IMR-90 (cell line): ENCODE measurements at regions not wholly inside any gene's neighbourhood (a gene's known extent, or its start where the extent isn't known, plus 50 kb on each side); places are given as distances from the start of the nearest gene placed in this dataset.

Experiments used
- ATAC-seq: fragments of 200-7000 bp; cut with Tn5 transposase; 2 replicates; pipeline ENCODE4 v1.9.1; 2020; ENCODE audit warnings: low read depth, mild to moderate bottlenecking, moderate library complexity
- BruUV-seq: library from RNA; stranded (reverse); fragments of 400-500 nt; replicated peaks from 2 replicates; lab custom pipeline; 2021; lab: Mats Ljungman, UMichigan
- CTCF ChIA-PET: fragments of 300-600 bp; formaldehyde crosslinking; extraction: SDS; loops from one replicate; lab custom pipeline; 2021; ENCODE audit warnings: antibody characterized with exemption; lab: Yijun Ruan, JAX
- POLR2A ChIA-PET: fragments of 300-600 bp; sonication (Branson Sonifier 250); formaldehyde crosslinking; loops from one replicate; lab custom pipeline; 2022; ENCODE audit warnings: antibody characterized with exemption; ENCODE audit not compliant: unreplicated experiment; lab: Charles Lee
- DNase-seq: peaks from one replicate; pipeline ENCODE4 v3.0.0; 2013
- H2AFZ ChIP-seq: replicated peaks from 2 replicates; pipeline ENCODE3; 2013; ENCODE audit warnings: low read length, mild to moderate bottlenecking; ENCODE audit not compliant: poor library complexity
- H2AK5ac ChIP-seq: 2 replicates; pipeline ENCODE4 v1.6.1; 2013; ENCODE audit warnings: low read depth, low read length, inconsistent platforms
- H2AK9ac ChIP-seq: replicated peaks from 2 replicates; pipeline ENCODE3; 2013; ENCODE audit warnings: mild to moderate bottlenecking, low read depth, low read length, moderate library complexity; ENCODE audit not compliant: poor library complexity
- H2BK120ac ChIP-seq: 2 replicates; pipeline ENCODE4 v1.6.1; 2013; ENCODE audit warnings: low read depth, low read length, inconsistent platforms
- H2BK15ac ChIP-seq: 3 replicates; pipeline ENCODE4 v1.6.1; 2013; ENCODE audit warnings: low read depth, low read length, inconsistent platforms
- H2BK20ac ChIP-seq: 2 replicates; pipeline ENCODE4 v1.6.1; 2013; ENCODE audit warnings: low read depth, mild to moderate bottlenecking, inconsistent platforms, low read length, moderate library complexity
- H2BK5ac ChIP-seq: 2 replicates; pipeline ENCODE4 v1.6.1; 2013; ENCODE audit warnings: mild to moderate bottlenecking, low read depth, low read length, inconsistent platforms; ENCODE audit not compliant: poor library complexity, severe bottlenecking
- H3K14ac ChIP-seq: replicated peaks from 2 replicates; pipeline ENCODE4 v1.6.1; 2013; ENCODE audit warnings: low read depth, low read length, inconsistent platforms
- H3K18ac ChIP-seq: 2 replicates; pipeline ENCODE4 v1.6.1; 2013; ENCODE audit warnings: low read depth, low read length, control low read depth
- H3K23ac ChIP-seq: 2 replicates; pipeline ENCODE4 v1.6.1; 2013; ENCODE audit warnings: low read depth, low read length, inconsistent platforms
- H3K27ac ChIP-seq: 2 replicates; pipeline ENCODE4 v1.5.1; 2013; ENCODE audit warnings: mild to moderate bottlenecking, control low read depth, low read length; ENCODE audit not compliant: insufficient read depth
- H3K27me3 ChIP-seq: 2 replicates; pipeline ENCODE4 v1.6.1; 2013; ENCODE audit warnings: low read length; ENCODE audit not compliant: control insufficient read depth, insufficient read depth
- H3K36me3 ChIP-seq: 2 replicates; pipeline ENCODE4 v1.6.1; 2013; ENCODE audit warnings: low read length, mixed read lengths; ENCODE audit not compliant: control insufficient read depth, insufficient read depth
- H3K4ac ChIP-seq: 2 replicates; pipeline ENCODE4 v1.6.1; 2013; ENCODE audit warnings: low read depth, low read length, inconsistent platforms
- H3K4me1 ChIP-seq: 2 replicates; pipeline ENCODE4 v1.6.1; 2013; ENCODE audit warnings: low read length, mixed read lengths; ENCODE audit not compliant: control insufficient read depth, insufficient read depth
- H3K4me2 ChIP-seq: 2 replicates; pipeline ENCODE4 v1.6.1; 2013; ENCODE audit warnings: low read depth, mild to moderate bottlenecking, control low read depth, low read length, moderate library complexity
- H3K4me3 ChIP-seq: 2 replicates; pipeline ENCODE4 v1.5.1; 2013; ENCODE audit warnings: low read depth, mild to moderate bottlenecking, control low read depth, low read length, moderate library complexity; ENCODE audit not compliant: insufficient read depth
- H3K56ac ChIP-seq: 2 replicates; pipeline ENCODE4 v1.6.1; 2013; ENCODE audit warnings: low read length, inconsistent platforms; ENCODE audit not compliant: insufficient read depth; ENCODE audit errors: extremely low read depth
- H3K79me1 ChIP-seq, 2 experiments: 2 replicates each; pipeline ENCODE4 v1.6.1; 2013; ENCODE audit warnings: low read length in 2 of 2, inconsistent platforms in 1 of 2, low read depth in 1 of 2
- H3K9ac ChIP-seq: 2 replicates; pipeline ENCODE4 v1.6.1; 2013; ENCODE audit warnings: low read depth, low read length, control low read depth
- H3K9me1 ChIP-seq: 2 replicates; pipeline ENCODE4 v1.6.1; 2013; ENCODE audit warnings: low read length, inconsistent platforms; ENCODE audit not compliant: insufficient read depth
- H3K9me3 ChIP-seq: 2 replicates; pipeline ENCODE4 v1.6.1; 2013; ENCODE audit warnings: low read length; ENCODE audit not compliant: control insufficient read depth, insufficient read depth
- H4K20me1 ChIP-seq: 2 replicates; pipeline ENCODE4 v1.6.1; 2013; ENCODE audit warnings: low read length, inconsistent platforms; ENCODE audit not compliant: insufficient read depth
- H4K5ac ChIP-seq: 2 replicates; pipeline ENCODE4 v1.6.1; 2013; ENCODE audit warnings: mild to moderate bottlenecking, low read depth, low read length, control low read depth
- H4K8ac ChIP-seq, 2 experiments: 2 replicates each; pipeline ENCODE4 v1.6.1; 2013; ENCODE audit warnings: low read depth in 2 of 2, low read length in 2 of 2, control low read depth in 1 of 2, inconsistent platforms in 1 of 2
- H4K91ac ChIP-seq: 2 replicates; pipeline ENCODE4 v1.6.1; 2013; ENCODE audit warnings: low read depth, low read length, inconsistent platforms; ENCODE audit not compliant: insufficient read depth
- FOS ChIP-seq: fragments of 150-350 bp; IDR thresholded peaks from 2 replicates; pipeline ENCODE4 v1.6.1; 2016; ENCODE audit warnings: low read depth, low read length
- MXI1 ChIP-seq: IDR thresholded peaks from 2 replicates; pipeline ENCODE4 v1.6.1; 2012; ENCODE audit warnings: low read depth, mild to moderate bottlenecking, low read length, moderate library complexity, borderline replicate concordance
- RCOR1 ChIP-seq: IDR thresholded peaks from 2 replicates; pipeline ENCODE4 v1.6.1; 2012; ENCODE audit warnings: mild to moderate bottlenecking, low read length, improper control_type of control experiment; ENCODE audit not compliant: insufficient replicate concordance
- RFX5 ChIP-seq: IDR thresholded peaks from 2 replicates; pipeline ENCODE4 v1.8.0; 2012; ENCODE audit warnings: low read depth, mild to moderate bottlenecking, low read length, moderate library complexity
- SMC3 ChIP-seq: fragments of 150-350 bp; IDR thresholded peaks from 2 replicates; pipeline ENCODE4 v1.6.1; 2016; ENCODE audit warnings: low read depth, mild to moderate bottlenecking, antibody characterized with exemption, low read length, moderate library complexity
- WGBS, 2 experiments: methylation state at CpG; one replicate each; pipeline versions ENCODE4 v1.1.5 to v1.1.7; 2013; ENCODE audit warnings: missing lambda C conversion rate in 2 of 2; ENCODE audit not compliant: insufficient read length in 1 of 2; ENCODE audit errors: extremely low coverage in 2 of 2; 5-methylcytosine and 5-hydroxymethylcytosine counted together
- dilution Hi-C: fragments of 300-500 bp; cut with HindIII; formaldehyde crosslinking; loops from one replicate; pipeline ENCODE4 v1.14.3; 2018; ENCODE audit warnings: low sequenced_read_pairs; ENCODE audit not compliant: unreplicated experiment
- in situ Hi-C: fragments of 300-500 bp; cut with MboI; formaldehyde crosslinking; loops from 3 replicates; pipeline ENCODE4 v1.14.3; 2019; ENCODE audit warnings: low sequenced_read_pairs, inconsistent platforms, mixed read lengths
- intact Hi-C: fragments of 100-400 bp; cut with micrococcal nuclease; formaldehyde crosslinking; loops from 2 replicates; pipeline ENCODE4 v1.10.0; 2022

- no peak overlapping the region for H3K4ac ChIP-seq
- in situ Hi-C loops, result no loop called here
Observed at GRCh38 chr11:71076525-71077304, 175.7 kb downstream of the SHANK2 start.

More at GRCh38 chr11:71076525-71077304, 175.7 kb downstream of the SHANK2 start:
- no CpG with 5 or more reads among the region's 7 CpGs for WGBS, 2 experiments
- Histone ChIP-seq H3K79me1 (no peaks in the 10 kb centered on the region), H2BK15ac (no peak overlapping the region), H3K9ac (no peak overlapping the region), H3K36me3 (peaks cover 3% of the 10 kb centered on the region; the same call in 1 of the 2 replicates), H3K14ac (no peak overlapping the region), H2BK5ac (no peak overlapping the region), H2BK20ac (no peak overlapping the region), H3K23ac (no peak overlapping the region), H3K18ac (no peak overlapping the region), H4K5ac (no peak overlapping the region), H2AK5ac (no peak overlapping the region), H4K20me1 (no peaks in the 10 kb centered on the region), H2AFZ (no peak overlapping the region), H4K91ac (no peak overlapping the region), H2AK9ac (no peak overlapping the region), H2BK120ac (no peak overlapping the region), H3K4me1 (no peaks in the 10 kb centered on the region), H3K4me2 (no peak overlapping the region), H3K9me3 (no peaks in the 10 kb centered on the region; the same call in 1 of the 2 replicates), H3K56ac (no peak overlapping the region), H4K8ac (no peak overlapping the region), H3K27ac (no peak overlapping the region), H3K4me3 (no peak overlapping the region), H3K27me3 (no peaks in the 10 kb centered on the region), H3K9me1 (no peaks in the 10 kb centered on the region)
- TF ChIP-seq FOS (no peak), SMC3 (no peak), MXI1 (no peak), RFX5 (no peak), RCOR1 (no peak)
- intact Hi-C loops (no loop called here), dilution Hi-C loops (no loop called here)
- BruUV-seq, result no TSS peak
- ChIA-PET POLR2A (no interaction called here), CTCF (no interaction called here)
- ATAC-seq, result no peak
- DNase-seq, result no peak
